GM21619 (cell line): ENCODE measurements at regions not wholly inside any gene's neighbourhood (a gene's known extent, or its start where the extent isn't known, plus 50 kb on each side); places are given as distances from the start of the nearest gene placed in this dataset.

Source experiments
- ATAC-seq: cut with Tn5 transposase; IDR thresholded peaks from one replicate; pipeline ENCODE4 v1.9.1; 2021; ENCODE audit not compliant: unreplicated experiment

DNA sequence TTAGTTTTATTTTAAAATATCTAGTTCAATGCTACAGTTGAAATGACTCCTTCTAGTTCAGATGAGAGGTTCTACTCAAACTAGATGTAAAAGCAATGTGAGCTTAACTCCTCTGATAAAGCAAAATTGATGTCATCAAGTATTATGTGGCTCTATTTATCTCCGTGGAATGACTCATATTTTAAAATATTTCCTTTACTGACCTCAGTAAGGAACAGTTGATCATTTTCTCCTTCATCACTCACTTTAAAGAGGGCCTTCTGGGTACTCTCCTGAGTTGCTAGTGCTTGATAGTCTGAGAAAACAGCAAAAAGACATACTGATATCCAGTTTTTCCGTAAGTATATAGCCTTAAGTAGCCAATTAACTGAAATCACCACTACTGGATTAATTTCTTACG, 1099.3 kb downstream of the ROBO2 start:
- no peak for ATAC-seq

DNA sequence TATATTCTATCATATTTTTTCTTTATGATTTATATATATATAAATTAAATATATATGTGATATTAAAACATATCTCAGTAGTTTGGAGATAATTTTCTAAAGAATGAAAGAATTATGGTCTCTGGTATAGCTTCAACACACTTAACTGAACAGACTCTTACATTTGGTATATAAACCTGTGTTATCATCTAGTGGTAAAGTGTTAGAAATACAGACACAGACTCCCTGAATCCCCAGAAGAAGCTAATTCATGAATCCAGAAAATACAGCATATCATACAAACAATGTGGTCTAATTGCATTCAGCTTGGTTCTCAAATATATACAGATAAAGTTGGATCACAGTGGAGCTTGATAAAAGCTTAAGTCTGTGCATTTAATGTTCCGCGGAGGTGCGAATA, 1100.4 kb downstream of the ROBO2 start:
- ATAC-seq = no peak

DNA sequence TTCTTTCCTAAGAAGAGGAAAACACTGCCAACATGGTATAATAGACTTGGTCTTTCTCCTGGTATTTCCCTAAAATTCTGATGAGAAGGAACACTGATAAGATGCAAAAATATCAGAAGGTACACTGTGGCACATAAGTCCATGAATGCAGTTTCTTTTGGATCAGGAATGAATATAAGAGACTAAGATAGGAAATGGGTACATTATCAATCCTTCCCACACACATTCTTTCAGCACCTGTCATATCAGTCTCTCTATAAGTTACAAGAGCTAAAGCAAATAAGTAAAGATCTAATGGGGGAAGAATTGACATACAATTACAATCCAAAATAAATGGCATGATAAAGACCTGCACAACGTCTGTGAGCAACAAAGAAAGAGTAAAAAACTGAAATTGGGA, 1101.0 kb downstream of the ROBO2 start:
- no peak for ATAC-seq

DNA sequence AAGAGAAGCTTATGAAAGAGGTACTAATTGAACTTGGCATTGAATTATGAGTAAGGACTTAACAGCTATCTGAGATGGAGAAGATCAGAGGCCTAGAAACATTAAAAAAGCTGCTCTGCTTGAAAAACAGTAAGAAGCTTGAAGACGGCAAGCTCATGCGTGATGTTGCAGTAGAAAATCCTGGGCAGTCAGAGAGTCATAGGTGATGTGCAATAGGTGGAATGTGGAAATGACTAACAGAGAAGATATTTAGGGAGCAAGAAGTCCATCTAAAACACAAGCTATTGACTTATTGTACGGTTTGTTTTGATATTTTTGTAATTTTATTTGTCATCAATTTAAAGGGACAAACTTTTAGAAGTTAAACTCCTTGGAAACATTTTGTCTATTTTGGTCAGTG, 1101.4 kb downstream of the ROBO2 start:
- no peak for ATAC-seq

DNA sequence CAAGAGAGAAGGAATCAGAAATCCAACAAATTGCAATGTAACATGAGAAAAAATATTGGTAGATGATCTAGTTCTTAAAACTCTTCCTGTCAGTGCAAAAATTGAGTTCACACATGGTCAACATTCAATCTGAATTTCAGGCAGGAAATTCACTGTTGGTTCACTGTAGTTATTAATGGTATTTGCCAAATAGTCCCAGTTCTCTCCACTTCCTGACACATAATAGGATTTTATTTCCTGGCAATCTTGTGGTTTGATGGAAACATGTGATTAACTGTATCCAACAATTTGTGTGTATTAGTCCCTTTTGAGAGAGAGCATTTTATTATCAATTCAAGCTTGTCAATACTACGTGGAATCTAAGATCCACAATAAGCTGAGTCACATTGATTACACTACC, 1103.1 kb downstream of the ROBO2 start:
- no peak for ATAC-seq

DNA sequence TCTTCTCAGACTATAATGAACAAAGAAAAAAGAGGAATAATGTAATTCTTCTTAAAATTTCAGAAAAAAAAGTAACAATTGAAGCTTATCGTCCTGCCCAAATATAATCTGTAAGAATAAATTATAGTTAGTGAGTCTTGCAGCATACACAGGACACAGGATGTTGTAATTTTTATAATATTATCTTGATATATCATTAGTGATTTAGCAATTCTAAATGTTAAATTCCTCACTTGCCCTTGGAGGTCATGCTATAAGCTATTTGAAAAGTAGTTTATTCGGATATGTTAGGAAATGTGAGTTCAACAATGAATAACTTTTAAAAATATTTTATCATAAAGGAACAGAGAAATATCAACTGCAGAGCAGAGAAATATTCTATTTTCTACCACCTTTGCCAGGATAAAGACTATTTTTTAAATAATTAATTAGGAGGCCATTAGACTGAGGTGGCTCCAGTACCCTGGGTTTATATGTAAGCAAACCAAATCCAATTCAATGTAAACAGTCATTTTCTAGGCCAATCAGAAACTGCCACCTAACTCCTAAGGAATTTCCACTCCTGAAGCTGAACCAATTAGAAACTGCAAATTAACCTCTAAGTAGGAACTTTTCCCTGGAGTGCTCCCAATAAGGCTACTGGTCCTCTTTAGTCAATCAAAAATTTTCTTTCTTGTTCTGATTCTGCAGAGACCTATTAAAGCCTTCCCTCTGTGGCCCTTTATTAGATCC, 1109.3 kb downstream of the ROBO2 start:
- ATAC-seq = no peak

DNA sequence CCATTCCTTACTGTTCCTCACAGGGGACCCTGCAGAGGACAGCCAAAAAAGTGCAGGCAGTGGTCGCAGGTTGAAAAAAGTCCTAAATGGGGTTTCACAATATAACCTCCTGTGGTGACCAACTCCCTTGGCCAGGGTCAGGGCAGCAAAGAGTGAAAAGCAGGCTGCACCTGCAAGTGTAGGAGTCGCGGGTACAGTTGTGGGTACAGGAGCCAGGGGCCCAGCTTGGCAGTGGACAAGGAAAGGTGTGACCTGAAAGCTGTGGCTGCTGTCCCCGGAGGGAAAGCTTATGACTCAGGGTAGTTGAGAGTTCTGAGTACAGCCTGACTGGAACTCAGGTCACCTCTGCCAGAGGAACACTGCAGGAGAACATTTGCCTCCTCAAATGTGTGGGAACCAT, 1114.1 kb downstream of the ROBO2 start:
- no peak for ATAC-seq

DNA sequence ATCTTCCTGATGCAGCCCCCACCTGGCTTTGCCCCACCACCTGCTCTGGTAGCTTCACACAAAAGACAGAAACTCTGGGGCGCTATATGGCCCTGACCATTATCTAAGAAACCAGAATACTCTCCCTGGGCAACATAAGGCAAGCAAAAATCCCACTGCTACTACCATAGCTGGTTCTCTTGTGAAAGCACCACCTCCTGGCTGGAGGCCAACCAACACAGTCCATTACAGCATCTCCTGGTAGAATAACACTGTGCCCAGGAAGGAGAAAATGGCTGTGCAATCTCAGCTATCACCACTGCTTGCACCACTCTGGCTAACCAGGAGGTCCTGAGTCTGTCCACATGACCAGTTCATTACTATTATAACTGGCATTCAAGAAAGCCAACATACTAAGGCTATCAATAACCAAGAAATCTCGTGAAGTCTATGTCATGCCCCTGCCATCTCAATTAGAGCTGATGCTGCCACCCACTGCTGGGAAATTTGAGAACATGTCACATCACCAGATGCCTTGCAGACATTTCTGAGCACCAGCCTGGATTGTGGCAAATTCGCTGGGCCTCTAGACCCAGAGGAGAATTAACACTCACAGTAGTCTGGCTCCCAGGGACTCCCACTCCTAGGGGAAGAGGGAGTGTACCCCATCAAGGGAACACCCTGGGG, 1114.8 kb downstream of the ROBO2 start:
- no peak for ATAC-seq

DNA sequence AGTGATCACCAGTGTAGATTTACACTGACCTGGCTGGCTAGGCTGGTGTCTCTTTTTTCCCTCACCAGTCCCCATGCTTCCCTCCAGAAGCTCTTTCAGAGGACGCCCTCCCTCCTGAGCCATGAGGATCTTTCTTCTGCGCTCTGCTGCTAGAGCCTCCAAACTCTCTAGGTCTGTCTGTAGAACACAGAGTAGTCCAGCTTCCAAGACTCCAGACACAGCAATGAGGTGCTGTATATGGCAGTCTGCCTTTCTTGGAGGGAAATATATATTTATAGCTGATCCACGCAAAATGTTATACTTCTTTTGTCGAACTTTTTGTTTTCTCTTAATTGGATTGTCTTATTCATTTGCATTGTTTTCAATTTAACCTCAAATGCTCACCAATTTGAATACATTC, 1121.8 kb downstream of the ROBO2 start:
- ATAC-seq = no peak

DNA sequence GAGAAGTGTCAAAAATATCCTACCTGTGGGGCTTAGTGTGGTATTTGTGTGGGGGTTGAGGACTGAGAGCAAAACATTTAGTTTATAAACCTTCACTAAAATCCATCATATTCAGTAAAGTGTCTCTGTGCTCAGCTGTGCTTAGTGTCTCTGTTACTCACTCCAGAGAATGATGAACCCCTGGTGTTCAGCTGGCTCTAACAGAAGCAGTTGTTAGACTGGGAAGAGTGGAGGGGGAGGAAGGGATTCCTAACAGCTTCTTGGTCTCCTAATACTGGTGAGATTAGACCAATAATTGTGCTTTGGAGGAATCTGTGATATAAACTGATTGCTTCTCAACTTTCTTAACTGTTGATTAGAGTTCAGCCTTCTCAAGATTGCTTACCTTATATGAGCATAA, 1123.5 kb downstream of the ROBO2 start:
- no peak for ATAC-seq

DNA sequence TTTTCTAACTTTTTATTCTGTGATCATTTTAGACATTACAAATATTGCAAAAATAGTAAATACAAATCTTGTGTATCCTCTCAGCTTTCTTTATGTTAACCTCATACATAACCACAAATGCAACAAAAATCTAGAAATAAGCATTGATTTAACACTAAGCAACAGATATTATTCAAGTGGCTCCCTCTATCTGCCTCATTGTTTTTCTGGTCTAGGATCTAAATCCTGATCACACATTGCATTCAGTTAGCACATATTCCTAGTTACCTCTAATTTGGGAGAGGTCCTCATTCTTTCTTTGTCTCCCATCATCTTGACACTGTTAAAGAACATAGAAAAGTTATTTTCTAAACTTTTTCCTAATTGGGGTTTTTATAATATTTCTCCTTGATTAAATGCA, 1126.0 kb downstream of the ROBO2 start:
- ATAC-seq = no peak

DNA sequence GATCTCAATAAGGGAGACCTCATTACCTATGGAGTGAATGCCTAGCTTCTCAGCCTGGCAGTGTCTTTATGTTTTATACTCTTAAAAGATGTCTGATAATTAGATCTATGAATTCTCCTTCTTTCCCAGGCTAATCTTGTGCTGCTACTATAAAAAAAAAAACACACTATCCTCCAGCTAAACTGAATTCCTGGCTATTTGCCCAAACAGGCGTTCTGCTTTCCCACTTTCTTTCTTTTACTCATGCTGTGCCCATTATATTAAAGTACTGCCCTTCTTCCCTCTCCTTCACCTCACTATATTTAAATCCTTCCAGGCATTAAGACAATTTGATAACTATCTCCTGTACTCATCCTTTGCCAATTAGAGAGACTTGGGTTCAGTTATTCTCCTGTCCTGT, 1134.9 kb downstream of the ROBO2 start:
- ATAC-seq = no peak

DNA sequence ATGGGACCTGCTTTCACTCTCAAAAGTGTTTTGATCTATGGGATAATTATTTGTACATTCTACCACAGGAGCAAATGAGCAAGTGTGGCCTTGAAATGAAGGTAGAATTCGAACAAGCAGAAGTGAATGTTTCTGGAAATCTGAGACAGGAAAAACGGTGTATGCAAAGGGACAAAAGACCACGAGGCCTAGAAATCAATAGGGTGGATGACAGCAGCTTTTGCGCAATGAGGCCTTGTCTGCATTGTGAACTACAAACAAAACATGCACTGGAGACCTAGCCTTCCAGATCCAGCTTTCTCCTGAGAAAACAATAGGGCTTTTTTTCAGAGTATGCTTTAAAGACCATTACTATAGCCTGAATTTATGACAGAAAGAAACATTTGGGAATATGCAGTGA, 1137.0 kb downstream of the ROBO2 start:
- ATAC-seq = no peak

DNA sequence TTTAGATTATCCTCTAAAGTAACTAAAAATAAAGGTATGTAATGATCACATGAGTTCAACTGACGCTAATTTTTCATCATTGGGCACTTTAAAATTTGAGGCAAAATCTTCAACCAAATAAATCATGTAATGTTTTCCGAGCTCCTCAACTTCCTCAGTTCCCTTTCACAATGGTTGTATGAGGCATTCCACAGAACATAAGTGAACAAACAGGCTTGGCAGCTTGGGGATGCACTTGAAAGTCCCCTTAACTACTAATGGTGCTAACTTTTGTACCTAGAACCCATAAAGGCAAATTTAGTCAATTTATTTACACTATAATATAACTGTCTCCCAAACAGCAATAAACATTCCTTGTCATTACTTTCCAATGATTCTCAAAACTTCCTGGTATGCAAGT, 1137.9 kb downstream of the ROBO2 start:
- ATAC-seq = no peak

DNA sequence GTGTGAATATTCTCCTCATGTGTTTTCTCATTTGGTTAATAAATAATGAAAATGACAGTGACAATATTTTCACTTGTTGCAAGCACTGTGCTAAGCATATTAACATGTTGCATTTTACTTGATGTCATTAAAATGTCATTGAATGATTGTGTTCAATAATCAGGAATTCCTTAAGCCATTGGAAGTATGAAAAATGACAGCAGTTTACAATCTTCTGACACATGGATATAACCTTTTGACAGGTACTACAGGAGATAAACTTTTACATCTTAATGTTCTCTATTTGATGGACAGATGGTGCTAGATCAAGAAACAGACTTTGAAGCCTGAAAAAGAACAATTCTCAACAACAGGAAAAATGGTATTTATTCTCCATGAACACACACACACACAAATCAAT, 1138.3 kb downstream of the ROBO2 start:
- no peak for ATAC-seq

DNA sequence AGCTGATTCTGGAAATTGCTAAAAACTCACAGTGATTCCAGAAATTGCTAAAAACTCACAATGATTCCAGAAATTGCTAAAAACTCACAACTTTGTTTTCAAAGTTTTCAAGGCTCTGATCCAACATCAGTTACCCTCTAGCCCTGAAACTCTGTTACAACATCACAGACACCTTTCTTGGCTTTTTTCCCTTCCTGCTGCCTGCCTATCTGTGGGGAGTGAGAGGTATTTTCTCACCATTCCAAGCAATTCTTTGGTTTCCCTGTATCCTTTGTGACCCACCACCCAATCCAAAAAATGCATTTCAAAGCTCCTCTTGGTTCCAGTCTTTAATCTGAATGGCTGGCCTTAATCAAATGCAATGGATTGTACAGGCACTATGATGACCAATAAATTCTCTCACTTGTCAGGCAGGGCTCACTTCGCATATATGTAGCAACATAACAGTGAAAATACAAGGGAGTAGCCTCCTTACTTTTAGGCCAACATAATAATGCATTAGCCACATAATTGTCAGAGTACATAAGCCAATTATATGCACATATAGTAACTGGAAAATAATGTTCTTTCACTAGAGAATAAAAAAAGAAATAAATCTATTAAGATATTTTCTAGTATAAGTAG, 1139.0 kb downstream of the ROBO2 start:
- ATAC-seq = no peak

DNA sequence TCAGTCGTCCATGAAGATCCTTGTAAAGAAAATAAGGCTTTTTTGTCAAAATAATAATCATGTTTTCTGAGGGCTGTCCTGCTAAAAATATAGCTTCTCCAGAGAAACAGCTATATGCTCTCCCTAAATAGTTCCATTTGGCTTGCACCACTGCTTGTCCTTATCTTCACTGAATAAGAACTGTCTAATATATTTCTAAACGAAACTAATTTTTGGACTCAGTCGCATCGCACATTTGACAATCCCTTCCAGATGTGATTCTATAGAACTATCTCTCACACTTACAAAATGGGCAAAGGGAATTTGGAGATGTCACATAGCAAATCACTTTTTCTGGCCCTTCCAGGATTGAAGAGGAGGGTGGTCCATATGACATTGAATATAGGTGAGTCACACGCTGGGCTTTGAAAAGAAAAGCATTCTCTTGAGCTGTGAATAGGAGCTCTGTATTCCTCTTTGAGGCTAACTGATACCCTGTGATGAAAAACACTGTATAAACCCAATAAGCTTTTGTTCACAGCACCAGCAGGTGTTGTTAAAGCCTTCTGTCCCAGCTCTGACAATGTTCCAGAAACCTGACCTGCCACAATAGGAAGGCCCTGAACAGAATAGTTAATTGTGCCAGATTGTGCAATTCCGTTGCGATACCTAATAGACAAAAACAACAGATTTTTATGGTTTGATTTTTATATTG, 1144.2 kb downstream of the ROBO2 start:
- ATAC-seq = no peak

DNA sequence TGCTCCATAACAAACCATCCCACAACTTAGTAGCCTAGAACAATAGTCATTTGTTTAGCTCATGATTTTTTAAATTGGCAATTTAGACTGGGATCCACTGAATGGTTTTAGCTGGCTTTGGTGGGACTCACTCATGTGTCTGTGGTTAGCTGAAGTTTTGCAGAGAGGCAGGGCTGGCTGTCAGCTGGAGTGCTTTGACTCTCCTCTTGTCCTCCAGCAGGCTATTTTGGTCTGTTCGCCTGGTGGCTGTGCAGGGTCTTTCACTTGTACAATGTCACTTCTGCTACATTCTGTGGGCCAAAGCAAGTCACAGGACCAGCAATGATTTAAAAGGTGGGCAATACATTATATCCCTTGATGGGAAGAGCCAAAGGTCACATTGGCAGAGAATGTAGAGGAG, 1146.5 kb downstream of the ROBO2 start:
- no peak for ATAC-seq

DNA sequence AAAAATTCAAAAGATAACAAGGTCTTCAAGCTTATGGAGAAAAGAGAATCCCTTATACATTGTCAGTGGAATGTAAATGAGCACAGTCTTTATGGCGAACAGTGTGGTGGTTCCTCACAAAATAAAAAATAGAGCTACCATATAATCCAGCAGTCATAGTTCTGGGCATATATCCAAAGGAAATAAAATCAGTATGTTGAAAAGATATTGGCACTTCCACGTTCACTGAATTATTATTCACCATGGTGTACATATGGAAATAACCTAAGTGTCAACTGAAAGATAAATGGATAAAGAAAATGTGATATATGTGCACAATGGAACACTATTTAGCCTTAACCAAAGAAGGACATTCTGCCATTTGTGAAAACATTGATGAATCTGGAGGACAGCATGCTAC, 1161.2 kb downstream of the ROBO2 start:
- ATAC-seq = no peak

DNA sequence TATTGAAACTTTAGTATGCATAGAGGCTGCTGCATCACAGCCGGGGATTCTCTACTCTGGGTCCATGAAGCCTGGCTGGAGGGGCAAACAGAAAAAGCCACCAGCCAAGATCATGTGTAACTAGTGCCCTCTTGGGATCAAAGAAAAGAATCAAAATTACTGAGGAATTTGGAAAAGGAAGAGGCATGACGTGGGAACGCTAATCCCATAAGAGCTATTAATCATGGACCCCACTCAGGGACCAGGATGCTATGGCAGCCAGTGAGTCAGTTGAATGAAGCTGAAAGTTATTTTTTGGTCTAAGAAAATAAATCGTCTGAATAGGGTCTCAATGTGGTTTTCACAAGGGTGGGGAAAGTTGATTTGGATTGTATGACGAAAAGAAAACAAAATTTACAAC, 1165.1 kb downstream of the ROBO2 start:
- ATAC-seq = no peak

DNA sequence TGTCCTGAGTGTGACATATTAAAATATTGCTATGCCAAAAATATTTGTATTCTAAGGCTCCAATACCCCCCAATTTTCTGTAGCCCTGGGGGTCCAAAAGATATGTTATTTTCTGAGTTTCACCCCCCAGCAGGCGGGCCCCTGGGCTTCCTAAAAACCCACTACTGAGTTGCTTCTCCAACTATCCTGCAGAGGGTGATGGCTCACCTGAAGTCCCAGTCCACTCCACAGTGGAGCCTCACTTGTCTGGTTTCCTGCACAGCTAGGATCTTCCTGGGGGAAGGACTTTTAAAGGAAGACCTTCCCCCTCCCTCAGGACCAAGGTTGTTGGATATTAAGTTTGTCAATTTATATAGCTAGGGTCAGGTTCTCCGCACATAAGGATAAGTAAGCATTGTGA, 1181.4 kb downstream of the ROBO2 start:
- no peak for ATAC-seq

DNA sequence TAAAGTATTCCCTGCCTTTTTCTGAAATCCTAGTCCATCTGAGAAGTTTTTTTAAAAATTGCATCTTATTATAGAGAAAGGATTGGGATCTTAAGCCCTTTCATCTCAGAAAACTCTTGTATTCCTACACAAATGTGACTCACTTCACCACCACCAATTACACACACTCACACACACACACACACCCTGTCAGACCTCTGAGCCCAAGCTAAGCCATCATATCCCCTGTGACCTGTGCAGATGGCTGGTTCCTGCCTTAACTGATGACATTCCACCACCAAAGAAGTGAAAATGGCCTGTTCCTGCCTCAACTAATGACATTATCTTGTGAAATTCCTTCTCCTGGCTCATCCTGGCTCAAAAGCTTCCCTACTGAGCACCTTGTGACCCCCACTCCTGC, 1181.9 kb downstream of the ROBO2 start:
- ATAC-seq = no peak
